WI38 (cell line): ENCODE measurements at regions not wholly inside any gene's neighbourhood (a gene's known extent, or its start where the extent isn't known, plus 50 kb on each side); places are given as distances from the start of the nearest gene placed in this dataset.

Experiments
- H3K4me3 ChIP-seq: 2 replicates; pipeline ENCODE4 v1.5.1; 2011; ENCODE audit warnings: low read depth, mild to moderate bottlenecking, control low read depth, low read length
- CTCF ChIP-seq: IDR thresholded peaks from 2 replicates; pipeline ENCODE4 v1.5.1; 2012; ENCODE audit warnings: low read depth, mild to moderate bottlenecking, control low read depth, low read length

- H3K4me3 ChIP-seq, result no peak overlapping the region
- TF ChIP-seq CTCF, result no peak
These were observed 57.5 kb upstream of the PPP1R3C start for GRCh38 chr10:91690412-91690811.

GRCh38 chr10:91689731-91690168, 56.9 kb upstream of the PPP1R3C start:
- no peak for TF ChIP-seq CTCF
- H3K4me3 ChIP-seq, result no peak overlapping the region

GRCh38 chr10:91684841-91685240, 52.0 kb upstream of the PPP1R3C start:
- no peak overlapping the region for H3K4me3 ChIP-seq
- TF ChIP-seq CTCF, result no peak

- TF ChIP-seq CTCF, result no peak
These were observed 51.1 kb upstream of the PPP1R3C start for GRCh38 chr10:91683975-91684374.

GRCh38 chr10:91682912-91683311, 50.0 kb upstream of the PPP1R3C start:
- no peak for TF ChIP-seq CTCF
- H3K4me3 ChIP-seq, result no peak overlapping the region

More at GRCh38 chr10:91683975-91684374, 51.1 kb upstream of the PPP1R3C start:
- H3K4me3 ChIP-seq, result no peak overlapping the region
